AG04449 (cell line): ENCODE measurements at regions not wholly inside any gene's neighbourhood (a gene's known extent, or its start where the extent isn't known, plus 50 kb on each side); places are given as distances from the start of the nearest gene placed in this dataset.
A peak's percentile ranks its signal among the peaks of the same experiment; 100 is the strongest.

Experiments used
- CTCF ChIA-PET: fragments of 350-600 bp; formaldehyde crosslinking; extraction: SDS; loops from one replicate; lab custom pipeline; 2021; ENCODE audit warnings: antibody characterized with exemption; lab: Yijun Ruan, JAX
- POLR2A ChIA-PET: fragments of 400-600, 350-600 bp; formaldehyde crosslinking; extraction: SDS; loops from one replicate; lab custom pipeline; 2020; ENCODE audit warnings: antibody characterized with exemption, inconsistent platforms; lab: Yijun Ruan, JAX
- DNase-seq: peaks from one replicate; pipeline ENCODE4 v3.0.0-alpha.2; 2010; ENCODE audit warnings: low read depth, low spot score
- H3K4me3 ChIP-seq: 2 replicates; pipeline ENCODE4 v1.5.1; 2011; ENCODE audit warnings: low read depth, mild to moderate bottlenecking, control low read depth, low read length
- CTCF ChIP-seq: IDR thresholded peaks from one replicate; pipeline ENCODE4 v1.5.1; 2011; ENCODE audit warnings: mild to moderate bottlenecking, moderate library complexity, low read length, control low read depth, inconsistent platforms; ENCODE audit not compliant: insufficient read depth; ENCODE audit errors: missing control alignments

GRCh38 chr14:51307551-51307950 lies 67.5 kb downstream of the TMX1 start:
- POLR2A ChIA-PET, result no interaction called here
- TF ChIP-seq CTCF, result no peak
- no peak overlapping the region for H3K4me3 ChIP-seq
- no peak for DNase-seq
- CTCF ChIA-PET, result interaction anchor here (1.4 kb wide), 1 partner anchor 200 kb away, joined by 3 read pairs; no protein-coding TSS in a partner anchor

- no peak for DNase-seq
- CTCF ChIA-PET, result no interaction called here
- H3K4me3 ChIP-seq, result no peak overlapping the region
- POLR2A ChIA-PET, result no interaction called here
- TF ChIP-seq CTCF, result no peak
Observed at GRCh38 chr14:51308866-51309265, 68.8 kb downstream of the TMX1 start.

GRCh38 chr14:51310505-51310944 lies 70.5 kb downstream of the TMX1 start:
- no peak for TF ChIP-seq CTCF
- H3K4me3 ChIP-seq, result no peak overlapping the region
- CTCF ChIA-PET, result no interaction called here
- POLR2A ChIA-PET, result no interaction called here
- DNase-seq, result no peak

GRCh38 chr14:51314321-51315015 lies 74.4 kb downstream of the TMX1 start:
- ChIA-PET CTCF (no interaction called here), POLR2A (interaction anchor here (0.7 kb wide), 1 partner anchor 13 kb away, joined by 3 read pairs; no protein-coding TSS in a partner anchor)

GRCh38 chr14:51317373-51317772 lies 77.3 kb downstream of the TMX1 start:
- no peak overlapping the region for H3K4me3 ChIP-seq
- POLR2A ChIA-PET, result no interaction called here
- DNase-seq, result peak; percentile 72
- no peak for TF ChIP-seq CTCF
- CTCF ChIA-PET, result interaction anchor here (0.7 kb wide), 1 partner anchor 355 kb away, joined by 3 read pairs; no protein-coding TSS in a partner anchor

More at GRCh38 chr14:51314321-51315015, 74.4 kb downstream of the TMX1 start:
- DNase-seq, result no peak
- no peak for TF ChIP-seq CTCF
- H3K4me3 ChIP-seq, result no peak overlapping the region

GRCh38 chr14:51318813-51319597 lies 79.0 kb downstream of the TMX1 start:
- no peak for DNase-seq
- H3K4me3 ChIP-seq, result no peak overlapping the region
- no peak for TF ChIP-seq CTCF
- ChIA-PET POLR2A (no interaction called here), CTCF (no interaction called here)
